ENCODE measurements at regions not wholly inside any gene's neighbourhood (a gene's known extent, or its start where the extent isn't known, plus 50 kb on each side); places are given as distances from the start of the nearest gene placed in this dataset.
A peak's percentile ranks its signal among the peaks of the same experiment; 100 is the strongest.

DNA sequence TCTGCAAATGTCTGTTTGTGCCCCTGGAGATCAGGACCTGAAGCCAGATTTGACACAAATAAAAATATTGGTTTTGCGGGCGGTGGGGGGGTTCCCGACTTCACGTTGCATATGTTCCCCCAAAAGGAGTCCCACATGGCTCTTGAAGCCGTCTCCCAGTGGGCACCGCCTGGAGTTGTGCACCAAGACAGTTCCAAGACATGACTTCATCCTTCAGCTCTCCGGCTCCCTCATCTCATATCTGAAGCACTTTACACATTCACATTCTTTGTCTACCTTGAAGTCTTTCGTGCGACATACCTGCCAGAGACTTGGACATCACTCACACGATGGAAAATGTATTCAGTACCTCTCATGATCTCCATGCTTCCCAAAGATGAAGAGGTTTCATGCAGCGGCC, 362.8 kb upstream of the FOXK1 start:
- 84 to 88% methylated on average over 11 of the region's 11 CpGs for whole genome bisulfite sequencing, 2 donors
- peak in 1 of 2 donors; percentile 82 for DNase-seq (ENCODE audit: low spot score in 2 of 2)
- TF ChIP-seq, protein P1, sequence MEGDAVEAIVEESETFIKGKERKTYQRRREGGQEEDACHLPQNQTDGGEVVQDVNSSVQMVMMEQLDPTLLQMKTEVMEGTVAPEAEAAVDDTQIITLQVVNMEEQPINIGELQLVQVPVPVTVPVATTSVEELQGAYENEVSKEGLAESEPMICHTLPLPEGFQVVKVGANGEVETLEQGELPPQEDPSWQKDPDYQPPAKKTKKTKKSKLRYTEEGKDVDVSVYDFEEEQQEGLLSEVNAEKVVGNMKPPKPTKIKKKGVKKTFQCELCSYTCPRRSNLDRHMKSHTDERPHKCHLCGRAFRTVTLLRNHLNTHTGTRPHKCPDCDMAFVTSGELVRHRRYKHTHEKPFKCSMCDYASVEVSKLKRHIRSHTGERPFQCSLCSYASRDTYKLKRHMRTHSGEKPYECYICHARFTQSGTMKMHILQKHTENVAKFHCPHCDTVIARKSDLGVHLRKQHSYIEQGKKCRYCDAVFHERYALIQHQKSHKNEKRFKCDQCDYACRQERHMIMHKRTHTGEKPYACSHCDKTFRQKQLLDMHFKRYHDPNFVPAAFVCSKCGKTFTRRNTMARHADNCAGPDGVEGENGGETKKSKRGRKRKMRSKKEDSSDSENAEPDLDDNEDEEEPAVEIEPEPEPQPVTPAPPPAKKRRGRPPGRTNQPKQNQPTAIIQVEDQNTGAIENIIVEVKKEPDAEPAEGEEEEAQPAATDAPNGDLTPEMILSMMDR (IDR thresholded peaks at IDR 0.05) = no peak
- H3K4me3 ChIP-seq (ENCODE audit: low read depth, poor library complexity, severe bottlenecking) = no peak overlapping the region
- intact Hi-C loops (cut with DNase I; ENCODE audit: low total_unique reads) = no loop called here

DNA sequence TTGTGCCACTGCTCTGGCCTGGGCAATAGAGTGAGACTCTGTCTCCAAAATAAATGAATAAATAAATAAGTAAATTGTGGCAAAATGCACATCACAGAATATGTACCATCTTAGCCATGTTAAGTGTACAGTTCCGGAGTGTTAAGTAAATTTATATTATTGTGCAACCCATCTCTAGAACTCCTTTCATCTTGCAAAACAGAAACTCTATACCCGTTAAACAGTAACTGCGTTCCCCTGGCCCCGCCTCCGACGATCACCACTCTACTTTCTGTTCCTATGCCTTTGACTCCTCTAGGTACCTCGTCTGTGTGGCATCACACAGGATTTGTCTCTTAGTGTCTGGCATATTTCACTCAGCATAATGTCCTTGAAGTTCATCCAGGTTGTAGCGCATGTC, 356.4 kb upstream of the FOXK1 start:
- DNase-seq (ENCODE audit: low spot score in 2 of 2) = no peak
- WGBS, 2 donors = 90 to 91% methylated on average over 8 of the region's 8 CpGs
- TF ChIP-seq, protein P1 (IDR thresholded peaks at IDR 0.05) = no peak
- TF ChIP-seq POLR2A (IDR thresholded peaks at IDR 0.05) = no peak
- intact Hi-C loops (cut with DNase I; ENCODE audit: low total_unique reads) = no loop called here
- H3K4me3 ChIP-seq (ENCODE audit: low read depth, poor library complexity, severe bottlenecking) = no peak overlapping the region

DNA sequence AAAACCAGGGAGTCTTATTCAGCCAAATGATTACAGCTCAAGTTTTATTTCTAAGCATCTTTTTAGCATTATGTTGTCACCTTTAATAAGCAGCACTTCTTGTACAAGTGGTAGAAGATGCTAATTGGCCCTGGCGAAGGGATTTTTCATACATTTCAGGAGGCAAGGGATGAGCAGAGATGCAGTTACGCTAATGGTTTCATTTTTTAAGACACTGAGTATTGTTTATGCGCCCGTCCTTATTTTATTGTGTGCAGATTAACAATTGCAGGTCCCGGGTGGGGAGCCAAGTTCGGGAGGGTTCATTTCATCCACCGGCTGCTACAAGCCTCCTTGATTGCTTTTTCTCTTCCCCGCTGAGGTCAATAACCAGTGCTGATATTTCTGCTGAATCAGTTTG, 350.4 kb upstream of the FOXK1 start:
- no peak overlapping the region for H3K4me3 ChIP-seq (ENCODE audit: low read depth, poor library complexity, severe bottlenecking)
- 78 to 93% methylated on average over 8 of the region's 8 CpGs for WGBS, 2 donors
- TF ChIP-seq, protein P1 (IDR thresholded peaks at IDR 0.05) = no peak
- no peak for TF ChIP-seq POLR2A (IDR thresholded peaks at IDR 0.05)
- intact Hi-C loops (cut with DNase I; ENCODE audit: low total_unique reads) = no loop called here
- no peak for DNase-seq (ENCODE audit: low spot score in 2 of 2)

DNA sequence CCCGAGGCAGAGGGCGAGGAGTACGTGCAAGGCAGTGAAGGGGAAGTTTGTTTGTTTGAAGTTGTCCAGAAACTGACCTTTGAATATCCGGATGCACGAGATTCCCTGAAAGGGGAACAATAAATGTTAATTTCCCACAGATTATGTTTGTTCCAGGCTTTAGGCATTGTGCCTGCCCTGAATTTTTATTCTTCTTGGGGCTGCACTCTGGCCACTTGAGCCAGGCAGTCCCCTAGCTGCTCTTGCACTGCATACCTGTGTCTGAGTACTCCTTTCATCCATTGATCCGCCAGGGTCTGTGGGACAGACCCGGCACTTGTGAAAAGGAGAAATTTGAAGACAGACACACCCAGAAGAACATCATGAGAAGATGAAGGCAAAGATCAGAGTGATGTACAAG, 343.5 kb upstream of the FOXK1 start:
- DNase-seq (ENCODE audit: low spot score in 2 of 2) = no peak
- H3K4me3 ChIP-seq (ENCODE audit: low read depth, poor library complexity, severe bottlenecking) = no peak overlapping the region
- intact Hi-C loops (cut with DNase I; ENCODE audit: low total_unique reads) = no loop called here
- TF ChIP-seq, protein P1 (IDR thresholded peaks at IDR 0.05) = no peak
- no peak for TF ChIP-seq POLR2A (IDR thresholded peaks at IDR 0.05)
- 73 to 88% methylated on average over 7 of the region's 7 CpGs for WGBS, 2 donors

DNA sequence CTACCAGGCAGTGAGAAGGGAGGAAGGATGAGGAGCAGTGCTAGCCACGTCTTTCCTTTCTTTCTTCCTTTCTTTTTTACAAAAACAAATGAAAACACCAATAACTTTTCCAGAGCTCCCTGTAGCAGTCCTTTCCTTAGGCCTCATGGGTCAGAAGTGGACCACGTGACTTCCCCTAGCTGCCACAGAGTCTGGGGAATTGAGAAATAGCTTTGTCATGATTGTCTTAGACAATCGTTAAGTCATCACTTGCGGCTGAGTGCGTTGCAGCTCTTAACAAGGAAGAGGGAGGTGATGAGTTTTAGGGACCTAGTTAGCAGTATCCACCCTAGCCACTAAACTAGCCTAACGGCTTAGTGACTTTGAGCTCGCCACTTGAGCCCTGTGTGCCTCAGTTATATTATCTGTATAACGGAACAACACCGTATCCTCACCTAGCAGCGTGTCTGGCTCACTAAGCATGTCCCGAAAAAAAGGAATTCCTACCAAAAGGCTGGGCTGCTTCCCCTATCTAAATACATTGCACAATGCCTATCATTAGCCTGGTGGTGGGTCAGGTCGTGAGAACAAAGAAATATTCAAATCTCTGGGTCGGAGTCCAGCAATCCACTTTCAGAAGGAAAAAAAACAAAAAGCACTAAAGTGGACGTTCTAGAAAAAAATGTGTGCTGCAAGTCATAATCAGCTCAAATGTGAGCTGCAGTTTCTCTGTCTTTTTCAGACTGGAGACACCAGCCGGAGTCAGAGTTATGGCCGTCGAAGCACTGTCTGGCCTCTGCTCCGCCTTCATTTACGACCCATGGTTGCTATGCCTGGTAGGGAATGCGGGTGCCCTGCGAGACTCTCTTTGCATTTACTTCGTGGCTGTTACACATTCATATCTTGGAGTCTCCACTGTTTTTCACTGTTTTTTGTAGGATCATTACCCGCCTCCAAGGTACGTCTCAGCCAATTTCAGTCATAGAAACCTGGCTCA, 338.5 kb upstream of the FOXK1 start:
- intact Hi-C loops (cut with DNase I; ENCODE audit: low total_unique reads) = no loop called here
- DNase-seq (ENCODE audit: low spot score in 2 of 2) = no peak
- WGBS, 2 donors = 64 to 68% methylated on average over 24 of the region's 24 CpGs
- TF ChIP-seq, protein P1 (IDR thresholded peaks at IDR 0.05) = no peak
- TF ChIP-seq POLR2A (IDR thresholded peaks at IDR 0.05) = no peak
- H3K4me3 ChIP-seq (ENCODE audit: low read depth, poor library complexity, severe bottlenecking) = no peak overlapping the region

Data from lower leg skin (tissue), 4 donors.